Stromal cell of bone marrow (primary cell): ENCODE measurements at regions not wholly inside any gene's neighbourhood (a gene's known extent, or its start where the extent isn't known, plus 50 kb on each side); places are given as distances from the start of the nearest gene placed in this dataset.

ENCODE experiments used
- DNase-seq: peaks from one replicate; pipeline ENCODE4 v3.0.0-alpha.2; 2012; ENCODE audit warnings: low read depth

DNA sequence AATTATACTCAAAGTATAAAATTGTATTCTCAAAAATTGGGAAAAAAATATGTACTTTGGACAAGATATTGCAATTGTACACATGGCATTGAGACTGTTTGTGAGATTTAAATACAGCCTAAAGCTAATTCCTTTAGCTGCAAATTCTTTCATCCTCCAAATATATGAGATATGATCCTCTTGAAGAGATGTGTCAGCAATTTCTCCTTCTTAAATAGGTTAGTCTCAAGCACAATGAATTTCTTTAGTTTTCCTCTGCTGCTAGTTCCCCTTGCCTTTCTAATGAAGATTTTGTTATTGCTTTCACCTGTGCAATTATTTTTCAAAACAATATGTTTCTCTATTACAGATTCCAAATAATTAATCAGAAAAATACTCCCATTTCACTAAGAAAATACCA, 153.4 kb upstream of the GULP1 start:
- no peak for DNase-seq

DNA sequence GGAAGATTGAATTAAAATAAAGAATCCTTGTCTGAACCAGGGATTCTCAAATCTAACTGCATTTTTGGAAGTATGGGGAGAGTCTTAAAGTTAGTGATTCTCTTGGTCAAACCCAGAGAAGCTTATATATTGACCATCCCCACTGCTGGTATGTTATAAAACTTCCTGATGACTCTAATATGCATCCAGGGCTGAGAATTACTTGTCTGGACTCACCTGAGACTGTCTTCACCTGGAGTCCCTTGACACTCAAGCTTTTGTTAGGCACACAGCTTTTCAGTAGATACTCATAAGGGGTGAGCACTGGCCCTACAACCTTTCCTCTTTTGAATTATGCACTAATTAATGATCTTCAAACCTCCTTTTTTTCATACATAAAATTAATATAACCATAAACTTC, 149.6 kb upstream of the GULP1 start:
- no peak for DNase-seq

DNA sequence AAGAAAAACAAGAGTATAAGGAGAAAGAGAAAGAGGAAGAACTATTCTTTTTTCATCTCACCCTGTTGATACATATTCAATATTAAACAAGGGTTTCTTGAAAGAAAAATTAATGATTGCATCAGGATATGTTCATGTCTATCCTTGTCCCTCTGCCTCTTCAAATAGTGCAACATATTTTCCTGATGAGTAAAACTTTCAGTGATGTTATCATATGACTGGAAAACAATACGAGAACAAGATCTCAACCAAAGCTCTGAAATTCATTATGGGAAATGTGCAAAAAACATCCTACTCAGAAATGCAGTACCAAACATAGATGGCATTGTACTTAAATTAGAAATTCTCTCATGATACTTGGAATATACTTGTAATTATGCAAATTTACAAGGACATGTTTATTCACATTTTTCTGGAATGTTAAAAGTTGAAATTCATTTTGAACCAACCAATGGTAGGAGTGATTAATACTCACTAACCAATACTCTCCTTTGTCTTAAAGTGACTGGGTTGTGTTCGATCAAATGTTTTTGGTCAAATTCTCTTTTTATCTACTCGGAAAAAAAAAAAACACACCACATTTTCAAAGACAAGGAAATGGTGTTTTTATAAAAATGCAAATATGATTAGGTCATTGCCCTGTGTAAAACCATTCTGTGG, 148.9 kb upstream of the GULP1 start:
- DNase-seq = peak; percentile 33

DNA sequence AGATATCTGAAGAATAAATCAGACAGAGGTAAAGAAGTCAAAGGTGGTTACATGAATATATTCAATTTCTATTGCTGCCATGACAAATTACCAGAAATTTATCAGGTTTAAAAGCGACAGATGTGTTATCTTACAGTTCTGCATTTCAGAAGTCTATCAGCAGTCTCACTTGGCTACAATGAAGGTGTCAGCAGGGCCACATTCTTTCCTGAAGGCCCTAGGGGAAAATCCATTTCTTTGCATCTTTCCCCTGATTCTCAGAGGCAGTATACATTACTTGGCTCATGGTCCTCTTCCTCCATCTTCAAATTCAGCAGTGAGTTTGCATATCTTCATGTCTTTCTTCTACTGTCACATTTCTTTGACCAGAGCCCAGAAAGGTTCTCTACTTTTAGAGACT, 145.8 kb upstream of the GULP1 start:
- no peak for DNase-seq

DNA sequence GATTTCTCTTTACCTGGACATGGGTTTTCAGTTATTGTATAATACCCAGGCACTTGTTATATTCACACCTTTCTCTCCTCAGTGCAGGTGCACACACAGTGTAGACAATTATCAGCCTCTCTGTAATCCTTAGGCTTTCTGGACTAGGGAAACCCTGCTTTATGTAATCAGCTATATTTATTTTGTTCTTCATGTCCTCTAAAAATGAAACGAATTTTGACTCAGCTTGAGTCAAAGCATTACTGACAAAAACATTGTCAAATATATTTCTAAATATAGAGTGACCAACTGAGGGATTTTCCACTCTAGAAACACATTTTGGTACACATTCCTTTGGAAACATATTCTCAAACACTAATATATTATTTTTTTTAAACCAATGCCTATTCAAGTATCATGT, 144.8 kb upstream of the GULP1 start:
- peak; percentile 8 for DNase-seq

DNA sequence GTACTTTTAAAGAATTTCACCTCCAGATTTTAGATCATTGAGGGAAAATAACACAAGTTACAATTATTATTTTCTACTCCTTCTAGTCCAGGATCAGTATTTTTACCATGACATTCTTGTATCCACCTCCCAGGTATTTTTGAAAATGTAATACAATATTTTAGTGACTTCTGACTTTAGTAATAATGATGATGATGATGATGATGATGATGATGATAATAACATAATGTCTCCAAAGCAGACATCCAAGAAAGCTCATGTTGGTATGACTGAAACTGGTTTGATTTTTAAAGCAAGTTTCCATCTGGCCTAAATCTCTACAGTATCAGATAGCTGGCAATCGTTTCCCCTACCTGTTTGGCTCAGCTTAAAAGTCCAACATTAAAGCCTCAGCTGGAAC, 140.0 kb upstream of the GULP1 start:
- no peak for DNase-seq

DNA sequence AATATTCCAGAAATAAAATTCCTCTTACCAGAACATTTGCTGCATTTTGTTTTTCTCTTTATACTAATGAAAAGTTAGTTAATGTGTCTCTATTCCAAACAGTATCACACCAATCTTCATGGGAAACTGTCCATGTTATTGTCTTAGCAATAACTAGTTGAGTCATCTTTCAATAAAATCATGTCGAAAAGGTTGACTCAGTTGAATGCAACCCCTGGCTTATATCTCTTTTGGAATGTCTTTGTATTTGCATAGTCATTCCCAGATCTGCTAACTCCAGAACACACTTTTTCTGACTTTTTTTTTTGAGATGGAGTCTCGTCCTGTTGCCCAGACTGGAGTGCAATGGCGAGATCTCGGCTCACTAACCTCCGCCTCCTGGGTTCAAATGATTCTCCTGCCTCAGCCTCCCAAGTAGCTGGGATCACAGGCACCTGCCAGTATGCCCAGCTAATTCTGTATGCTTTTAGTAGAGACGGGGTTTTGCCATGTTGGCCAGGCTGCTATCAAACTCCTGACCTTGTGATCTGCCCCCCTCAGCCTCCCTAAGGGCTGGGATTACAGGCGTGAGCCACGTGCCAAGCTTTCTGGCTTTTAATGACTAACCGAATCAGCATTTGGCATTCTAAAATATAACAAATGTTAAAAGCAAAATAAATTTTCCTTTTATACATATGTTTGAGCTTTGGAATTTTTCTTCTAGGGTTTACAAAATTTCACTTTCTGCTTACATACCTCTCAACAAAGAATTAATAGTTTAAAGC, 133.2 kb upstream of the GULP1 start:
- DNase-seq = peak; percentile 13

DNA sequence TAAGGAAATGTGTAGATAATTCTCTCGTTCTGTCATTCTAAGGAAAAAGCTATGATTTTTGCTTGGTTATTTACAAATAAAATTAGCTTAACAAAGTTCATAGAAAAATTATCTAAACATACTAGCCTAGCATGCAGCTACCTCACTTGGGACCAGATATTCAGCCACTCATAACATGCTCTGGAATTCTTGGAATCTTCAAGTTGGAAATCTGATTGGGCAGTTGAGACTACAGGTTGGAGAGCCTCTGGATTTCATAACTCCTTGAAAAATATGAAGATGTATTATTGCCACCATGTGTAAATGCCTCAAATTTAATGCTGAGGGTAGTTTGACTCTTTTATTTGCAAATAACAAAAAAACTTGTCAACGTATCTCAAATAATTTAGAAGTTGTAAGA, 132.2 kb upstream of the GULP1 start:
- DNase-seq = no peak

DNA sequence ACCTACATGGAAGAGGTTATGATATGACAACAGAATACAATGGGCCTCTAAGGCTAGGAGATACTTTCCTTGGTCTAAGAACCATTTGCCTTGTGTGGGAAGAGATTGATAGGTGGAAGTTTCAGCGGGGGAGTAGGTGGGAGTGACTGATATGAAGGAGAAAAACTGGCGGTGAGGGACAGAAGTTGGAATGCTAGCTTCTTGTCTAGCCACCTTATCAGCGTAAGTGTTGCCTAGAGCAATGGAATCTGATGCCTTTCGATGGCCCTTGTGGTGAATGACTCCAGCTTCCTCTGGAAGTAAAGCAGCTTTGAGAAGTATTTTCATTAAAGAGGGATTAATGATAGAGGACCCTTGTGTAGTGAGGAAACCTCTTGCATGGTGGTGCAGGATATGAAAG, 121.3 kb upstream of the GULP1 start:
- no peak for DNase-seq

DNA sequence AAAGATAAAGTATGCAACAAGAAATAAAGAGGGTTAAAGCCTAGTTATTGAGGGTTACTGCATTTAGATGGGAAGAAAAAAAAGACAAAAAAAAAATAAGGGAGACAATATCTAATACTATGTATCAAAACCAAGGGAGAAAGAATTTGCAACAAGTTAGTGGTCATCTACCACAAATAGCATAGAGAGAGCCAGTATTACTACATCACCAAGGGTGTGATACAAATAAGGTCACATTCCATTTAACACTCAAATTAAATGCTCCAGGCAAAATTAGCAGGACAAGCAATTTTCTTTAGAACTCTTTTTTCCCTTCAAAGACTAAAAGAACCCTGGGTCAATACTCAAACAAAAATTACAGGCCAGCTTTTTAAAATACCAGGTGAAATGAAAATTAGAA, 115.1 kb upstream of the GULP1 start:
- no peak for DNase-seq

DNA sequence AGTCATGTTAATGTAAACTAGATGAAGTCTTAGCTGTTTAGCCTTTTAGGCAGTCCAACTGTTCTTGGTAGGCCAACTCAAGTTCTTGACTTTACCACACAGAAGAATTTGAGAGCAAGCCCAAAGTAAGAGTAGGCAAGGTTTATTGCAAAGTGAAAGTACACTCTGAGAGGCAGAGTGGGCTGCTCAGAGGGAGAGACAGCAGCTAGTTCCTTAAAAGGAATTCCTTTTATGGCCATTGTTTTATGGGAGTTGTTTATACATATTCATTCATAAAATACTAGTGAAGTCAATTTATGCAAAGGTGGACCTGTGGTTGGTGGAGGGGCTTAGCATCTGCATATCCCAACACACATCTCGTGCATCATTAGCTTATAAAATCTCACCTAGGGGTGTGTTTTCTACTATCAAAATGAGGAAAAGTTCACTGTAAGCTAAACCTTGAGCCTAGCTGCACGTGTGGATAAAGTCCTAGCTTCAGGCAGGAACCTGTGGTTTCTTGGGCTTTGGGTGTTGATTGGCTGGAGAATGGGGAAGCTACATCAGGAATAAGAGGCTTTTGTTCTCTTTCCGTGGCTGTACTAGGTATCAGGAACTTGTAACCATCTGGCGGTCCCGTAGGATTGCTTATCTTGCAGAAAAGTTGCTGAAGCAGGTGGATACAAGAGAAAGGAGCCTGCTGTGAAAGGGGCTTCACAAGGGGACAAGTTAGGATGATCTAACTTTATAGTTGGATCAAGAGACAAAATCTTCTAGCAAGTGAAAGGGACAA, 110.4 kb upstream of the GULP1 start:
- no peak for DNase-seq

DNA sequence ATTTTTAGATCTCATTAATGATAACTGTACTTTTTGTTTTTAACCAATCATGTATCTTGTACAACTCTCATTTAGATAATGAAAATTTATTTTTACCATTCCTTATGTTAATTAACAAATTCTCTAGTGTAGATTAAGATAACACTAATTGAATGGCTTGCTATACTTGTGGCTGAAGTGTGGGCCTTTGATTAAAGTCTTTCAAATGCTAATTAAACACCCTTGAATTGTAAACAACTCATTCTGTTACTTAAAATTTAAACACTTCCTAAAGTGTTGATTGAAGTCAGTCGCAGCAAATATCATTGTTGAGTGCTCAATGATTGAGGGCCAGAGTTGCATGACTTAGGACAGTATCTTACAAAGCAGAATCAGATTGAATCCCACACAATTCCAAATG, 109.8 kb upstream of the GULP1 start:
- DNase-seq = no peak

DNA sequence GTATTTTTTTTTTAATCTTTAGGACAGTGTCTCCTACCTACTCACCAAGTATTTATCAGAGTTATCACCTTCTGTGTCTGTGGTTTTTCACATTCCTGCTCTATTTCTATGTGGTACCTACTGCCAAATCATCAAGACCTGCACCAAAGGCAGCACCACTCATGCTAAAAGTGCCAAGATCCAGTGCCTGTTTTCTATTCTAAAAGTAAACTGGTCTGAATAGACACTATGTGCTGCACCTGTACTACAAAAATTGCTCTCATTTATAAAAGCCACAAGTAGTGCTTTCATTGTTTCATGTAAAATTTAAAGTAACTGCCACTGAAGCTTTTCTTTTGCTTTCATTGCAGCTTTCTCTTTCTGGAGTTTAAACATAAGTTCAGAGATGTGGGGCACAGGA, 103.9 kb upstream of the GULP1 start:
- no peak for DNase-seq

DNA sequence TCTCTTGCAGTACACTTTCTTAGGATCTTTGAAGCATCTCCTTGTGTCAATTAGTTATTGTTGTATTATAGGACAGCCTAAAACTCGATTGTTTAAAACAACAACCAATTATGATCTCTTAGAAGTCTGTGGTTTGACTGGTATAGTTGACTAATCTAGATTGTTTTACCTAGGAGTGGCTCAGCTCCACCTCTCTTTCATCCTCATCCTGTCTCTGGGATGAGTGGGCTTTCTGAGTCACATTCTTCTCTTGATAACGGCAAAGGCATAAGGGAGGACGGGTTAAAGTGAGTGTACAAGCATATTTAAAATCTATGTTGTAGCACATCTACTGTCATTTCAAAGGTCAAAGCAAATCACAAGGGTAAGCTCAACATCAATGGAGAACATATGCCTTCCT, 102.3 kb upstream of the GULP1 start:
- DNase-seq = no peak

DNA sequence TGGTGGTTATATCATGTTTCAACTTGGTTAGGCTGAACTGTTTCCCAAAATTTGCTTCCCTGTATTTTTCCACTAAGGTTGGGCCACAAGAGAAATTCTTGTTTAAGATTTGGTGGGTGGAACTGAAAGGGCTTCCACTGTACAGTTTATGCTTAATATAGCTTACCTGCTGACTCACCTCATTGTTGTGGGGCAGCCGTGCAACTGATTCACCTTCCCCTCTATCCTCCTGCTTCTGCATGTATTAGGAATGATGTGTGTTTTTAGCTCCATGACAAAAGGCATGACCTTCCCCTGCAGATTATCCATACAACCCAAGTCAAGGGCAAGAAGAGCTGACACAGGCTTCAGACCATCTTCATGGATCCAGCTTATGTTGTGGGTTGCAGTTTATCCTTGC, 98.4 kb upstream of the GULP1 start:
- DNase-seq = no peak

DNA sequence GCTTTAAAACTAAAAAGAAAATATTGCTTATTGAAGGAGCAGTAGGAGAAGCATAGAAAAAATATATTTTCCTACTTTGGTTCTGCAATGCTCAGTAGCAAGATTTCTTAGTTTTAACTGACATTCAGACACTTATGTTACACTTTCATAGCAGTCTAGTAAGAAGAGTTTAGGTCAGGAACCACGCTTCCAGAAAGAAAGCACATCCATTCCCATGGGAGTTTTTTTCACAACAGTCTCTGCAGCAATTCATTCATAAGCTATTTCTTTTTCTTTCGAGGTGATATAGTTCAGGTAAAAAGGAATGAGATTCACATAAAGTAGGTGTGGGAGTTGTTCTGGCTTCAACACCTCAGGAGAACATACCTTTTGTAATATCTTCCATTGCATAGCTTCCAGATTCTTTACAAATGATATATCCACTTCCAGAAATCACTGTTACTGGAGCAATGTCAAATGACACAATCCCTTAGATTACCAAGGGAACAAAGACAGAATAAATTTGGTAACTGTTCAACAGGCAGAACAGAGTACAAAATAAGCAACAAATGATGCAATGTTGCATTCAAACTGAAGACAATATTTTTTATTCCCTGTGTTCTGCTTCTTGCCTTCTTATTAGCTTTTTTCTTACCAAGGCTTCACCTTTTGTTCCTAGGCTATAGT, 95.2 kb upstream of the GULP1 start:
- peak; percentile 35 for DNase-seq

DNA sequence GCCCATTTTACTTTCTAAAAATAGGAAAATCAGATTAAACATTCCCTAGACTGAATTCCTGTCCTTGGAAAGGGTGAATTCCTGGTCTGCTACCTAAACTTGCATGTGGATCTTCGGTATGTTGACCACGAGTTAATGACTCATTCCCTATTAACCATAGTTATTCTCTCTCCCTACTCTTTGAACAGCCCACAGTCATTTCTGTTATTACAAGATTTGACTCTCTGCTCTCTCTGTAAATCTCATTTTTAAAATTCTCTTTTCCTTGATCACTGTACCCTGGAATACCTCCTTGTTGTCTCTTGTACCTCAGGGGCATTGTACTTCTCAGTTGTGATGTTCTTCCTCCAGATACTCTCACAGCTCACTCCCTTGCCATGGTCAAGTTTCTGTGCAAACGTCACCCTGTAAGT, 92.0 kb upstream of the GULP1 start:
- peak; percentile 37 for DNase-seq

DNA sequence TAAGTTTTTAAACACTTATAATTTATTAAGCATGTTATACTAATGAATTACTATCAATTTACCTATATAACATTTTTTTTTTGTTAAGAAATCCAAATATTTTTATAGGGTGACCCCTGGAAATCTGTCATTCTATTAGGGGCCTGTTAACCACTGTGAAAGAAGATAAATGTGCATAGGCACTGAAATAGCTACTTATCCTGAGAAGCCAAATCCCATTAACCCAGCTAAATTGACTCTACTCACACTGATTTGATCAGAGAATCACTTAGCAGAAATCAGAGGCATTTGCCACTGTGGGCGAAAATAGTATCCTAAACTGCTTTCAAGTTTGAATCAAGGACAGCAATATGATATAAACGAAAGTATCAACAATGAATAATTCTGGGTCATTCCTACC, 90.0 kb upstream of the GULP1 start:
- no peak for DNase-seq

DNA sequence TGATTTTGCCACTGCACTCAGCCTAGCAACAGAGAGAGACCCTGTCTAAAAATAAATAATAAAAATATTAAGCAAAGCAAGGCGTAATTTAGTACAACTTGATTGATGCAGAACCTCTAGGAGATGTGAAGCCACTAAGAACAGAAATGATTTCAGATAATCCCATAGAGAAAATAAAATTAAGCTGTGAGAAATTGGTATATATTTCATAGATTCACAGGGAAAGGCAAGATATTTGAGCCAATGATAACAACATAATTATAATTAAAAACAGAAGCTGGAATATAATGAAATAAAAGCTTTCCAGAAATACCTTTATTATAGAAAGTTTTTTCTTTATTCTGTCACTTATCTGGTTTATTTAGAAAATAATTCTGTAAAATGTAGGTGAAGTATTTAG, 88.9 kb upstream of the GULP1 start:
- no peak for DNase-seq

DNA sequence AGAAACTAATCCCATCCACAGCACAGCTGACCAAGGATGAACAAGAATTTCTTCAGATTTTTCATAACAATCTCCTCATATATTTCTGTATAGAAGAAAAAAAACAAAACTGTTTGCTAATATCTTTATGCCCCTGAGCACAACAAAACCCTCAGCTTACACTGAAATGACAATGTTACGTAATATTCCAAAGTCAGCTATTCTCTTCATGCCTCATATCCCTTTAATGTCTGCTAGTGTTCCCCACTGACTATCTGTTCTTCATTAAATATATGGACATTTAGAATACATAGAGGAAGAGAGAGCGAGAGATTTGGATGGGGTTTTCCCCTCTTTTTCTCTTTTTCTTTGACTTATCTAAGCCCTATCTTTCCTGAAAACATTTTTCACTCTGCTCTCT, 87.9 kb upstream of the GULP1 start:
- no peak for DNase-seq

DNA sequence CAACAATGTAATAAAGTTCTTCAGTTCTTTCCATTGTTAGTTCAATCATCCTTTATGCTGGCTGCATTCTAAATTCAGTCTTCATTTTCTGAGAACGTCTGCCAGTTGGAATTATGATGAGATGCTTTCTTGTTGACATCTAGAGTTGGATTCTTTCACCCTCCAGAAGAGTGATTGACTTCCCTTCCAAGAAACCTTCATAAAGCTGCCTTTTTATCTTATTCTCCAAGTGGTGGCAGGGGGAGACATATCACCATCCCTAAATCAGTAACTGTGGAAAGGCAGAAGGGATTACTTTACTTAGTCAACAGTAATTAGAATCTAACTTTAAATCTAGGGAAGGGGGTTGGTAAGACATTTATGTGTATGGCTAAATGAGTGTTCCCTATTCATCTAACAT, 86.8 kb upstream of the GULP1 start:
- no peak for DNase-seq

DNA sequence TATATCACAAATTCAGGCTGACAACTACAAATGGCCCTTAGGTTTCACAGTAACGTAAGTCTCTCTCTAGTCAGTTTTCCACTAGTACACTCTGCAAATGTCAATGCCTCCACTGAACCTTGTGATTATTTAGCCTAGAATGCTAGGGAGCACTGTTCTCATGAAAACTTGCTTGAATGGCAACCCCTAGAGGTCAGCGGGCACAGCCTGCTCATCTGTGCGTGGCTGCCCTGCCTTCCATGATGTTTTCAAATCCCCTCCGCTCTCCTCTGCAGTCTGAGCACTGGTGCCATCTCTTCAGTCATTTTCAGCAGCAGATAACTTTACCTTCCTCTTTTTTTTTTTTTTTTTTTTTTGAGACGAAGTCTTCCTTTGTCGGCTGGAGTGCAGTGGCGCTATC, 84.1 kb upstream of the GULP1 start:
- DNase-seq = no peak

DNA sequence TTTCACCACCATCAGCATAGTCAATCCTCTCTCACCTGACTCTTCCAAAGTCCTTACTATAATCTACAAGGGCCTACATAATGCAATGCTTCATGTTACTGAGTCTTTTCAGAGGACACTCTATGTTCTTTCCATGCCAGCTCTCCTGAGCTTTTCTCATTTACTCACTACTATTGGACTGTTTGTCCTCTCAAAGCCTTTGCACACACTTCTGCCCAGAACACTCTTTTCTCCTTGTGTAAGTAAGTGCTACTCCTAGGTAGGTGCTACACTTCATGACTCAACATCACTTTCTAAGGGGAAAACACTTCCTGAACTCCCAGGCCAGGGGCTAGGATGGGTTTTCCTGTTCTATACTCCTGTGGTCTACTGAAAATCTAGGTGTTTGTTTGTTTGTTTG, 82.5 kb upstream of the GULP1 start:
- no peak for DNase-seq
